GDM1 (cell line): ENCODE measurements at regions not wholly inside any gene's neighbourhood (a gene's known extent, or its start where the extent isn't known, plus 50 kb on each side); places are given as distances from the start of the nearest gene placed in this dataset.

Experiments
- DNase-seq: peaks from one replicate; lab custom pipeline; 2025; lab: John Stamatoyannopoulos, UW

- no peak for DNase-seq
These were observed 263.7 kb downstream of the SOX11 start for GRCh38 chr2:5955921-5956320.

DNA sequence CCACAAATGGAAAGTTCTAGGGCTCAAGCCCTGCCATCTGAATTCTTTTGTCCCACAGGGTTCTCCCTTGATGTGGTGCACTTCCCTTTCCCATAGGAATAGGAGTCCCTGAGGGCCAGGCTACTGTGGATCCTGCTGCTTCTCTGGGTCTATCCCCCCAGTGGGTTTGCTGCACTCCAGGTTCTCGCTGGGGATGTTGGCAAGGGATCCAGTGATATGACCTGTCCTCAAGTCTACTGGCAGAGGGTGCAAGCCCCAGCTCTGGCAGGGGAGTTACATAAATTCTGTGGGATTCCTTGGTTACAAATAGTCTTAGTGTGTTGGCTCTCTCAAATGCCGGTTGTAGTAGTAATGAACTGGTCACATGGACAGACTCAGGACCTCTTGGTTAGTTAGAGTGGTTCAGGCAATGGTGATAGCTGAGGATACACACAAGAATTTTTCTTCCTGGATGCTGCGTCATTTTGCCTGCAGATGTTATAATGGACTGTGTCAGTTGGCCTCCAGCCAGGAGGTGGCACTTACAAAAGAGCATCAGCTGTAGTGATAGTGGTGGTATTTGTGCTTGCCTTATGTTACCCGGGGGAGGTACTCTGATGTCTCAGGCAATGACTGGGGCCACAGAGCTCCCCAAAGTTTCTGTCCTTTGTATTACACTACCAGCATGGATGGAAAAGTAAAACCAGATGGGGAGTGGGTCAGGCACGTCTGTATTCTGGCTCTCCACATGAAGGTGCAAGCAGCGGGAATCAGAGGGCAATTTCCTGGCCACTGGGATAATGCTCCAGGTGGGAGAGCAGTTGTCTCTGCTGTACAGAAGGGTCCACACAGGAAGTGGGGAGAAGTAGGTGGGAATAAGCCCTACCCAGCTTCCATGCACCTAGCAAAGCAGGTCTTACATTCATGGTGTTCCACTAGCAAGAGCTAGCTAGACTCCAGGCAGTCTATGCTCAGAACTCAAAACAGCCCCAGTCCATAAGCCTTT lies 267.9 kb downstream of the SOX11 start:
- DNase-seq = no peak

- no peak for DNase-seq
These were observed 275.3 kb downstream of the SOX11 start for GRCh38 chr2:5967506-5967905.

GRCh38 chr2:5969303-5969702 lies 277.1 kb downstream of the SOX11 start:
- no peak for DNase-seq

- DNase-seq = no peak
These were observed 278.2 kb downstream of the SOX11 start for GRCh38 chr2:5970347-5970746.

DNA sequence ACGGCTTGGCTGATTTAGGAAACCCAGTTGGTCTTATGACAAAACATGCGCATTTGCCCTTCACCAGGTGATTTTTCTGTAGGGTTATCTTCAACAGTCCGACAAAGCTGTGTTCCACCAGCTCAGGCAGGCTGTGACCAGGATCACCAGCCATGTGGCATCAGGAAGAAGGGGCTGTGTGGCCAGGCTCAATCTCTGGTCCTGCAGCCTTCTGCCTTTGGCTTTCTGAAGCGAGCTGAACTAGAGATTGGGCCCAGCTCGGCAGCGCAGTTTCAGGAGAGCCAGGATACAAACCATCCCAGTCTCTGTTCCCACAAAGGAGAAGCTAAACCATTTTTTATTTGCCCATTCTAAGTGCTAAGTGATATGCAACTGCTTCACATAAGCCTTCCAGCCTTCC lies 282.3 kb downstream of the SOX11 start:
- no peak for DNase-seq

DNA sequence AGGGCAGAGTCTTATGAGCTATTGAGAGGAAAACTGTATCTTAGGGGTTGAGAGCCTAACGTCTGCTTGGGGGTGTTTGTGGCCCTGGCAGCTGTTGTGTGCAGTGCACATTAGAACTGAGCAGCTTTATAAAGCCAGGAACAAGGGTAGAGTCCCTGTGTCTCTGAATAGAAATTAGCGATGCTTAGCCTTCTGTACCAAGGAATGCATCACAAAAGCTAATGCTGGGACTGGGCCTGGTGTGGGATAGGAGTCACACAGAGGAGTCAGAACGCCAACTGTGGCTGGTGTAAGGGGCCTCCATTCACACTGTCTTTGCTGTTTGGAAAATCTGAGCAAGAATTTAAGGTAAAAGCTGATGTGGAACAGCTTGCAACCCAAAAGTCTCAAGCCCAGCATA lies 283.2 kb downstream of the SOX11 start:
- DNase-seq = no peak

- no peak for DNase-seq
These were observed 284.4 kb downstream of the SOX11 start for GRCh38 chr2:5976531-5977065.

- DNase-seq = no peak
These were observed 285.3 kb downstream of the SOX11 start for GRCh38 chr2:5977477-5977876.

DNA sequence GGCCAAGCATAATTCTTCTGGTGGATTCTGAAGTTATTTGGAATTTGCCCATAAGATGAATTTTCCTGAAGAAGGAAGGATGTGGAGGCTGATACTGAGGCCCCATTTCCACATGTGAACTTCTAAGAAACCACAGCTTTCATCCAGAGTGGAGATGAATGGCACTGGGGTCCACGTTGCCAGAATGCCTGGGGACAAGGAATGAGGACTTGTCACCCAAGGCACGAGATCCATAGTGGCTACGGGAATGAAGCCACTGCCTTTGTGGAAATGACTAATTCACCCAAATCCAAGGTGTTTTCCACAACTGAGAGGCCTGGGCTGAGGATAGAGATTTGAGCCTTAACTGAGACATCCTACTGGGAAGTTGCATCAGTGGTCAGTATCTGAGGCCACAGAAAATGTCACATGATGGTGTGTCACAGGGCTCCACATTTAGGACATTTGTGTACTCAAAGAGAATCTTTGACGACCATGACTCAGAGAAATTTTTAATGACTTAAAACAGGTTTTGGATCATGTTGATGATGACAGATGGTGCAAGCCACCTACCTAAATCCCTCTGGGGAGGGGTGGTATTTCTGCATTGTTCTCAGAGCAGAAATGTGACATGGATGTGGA lies 286.1 kb downstream of the SOX11 start:
- DNase-seq = no peak

DNA sequence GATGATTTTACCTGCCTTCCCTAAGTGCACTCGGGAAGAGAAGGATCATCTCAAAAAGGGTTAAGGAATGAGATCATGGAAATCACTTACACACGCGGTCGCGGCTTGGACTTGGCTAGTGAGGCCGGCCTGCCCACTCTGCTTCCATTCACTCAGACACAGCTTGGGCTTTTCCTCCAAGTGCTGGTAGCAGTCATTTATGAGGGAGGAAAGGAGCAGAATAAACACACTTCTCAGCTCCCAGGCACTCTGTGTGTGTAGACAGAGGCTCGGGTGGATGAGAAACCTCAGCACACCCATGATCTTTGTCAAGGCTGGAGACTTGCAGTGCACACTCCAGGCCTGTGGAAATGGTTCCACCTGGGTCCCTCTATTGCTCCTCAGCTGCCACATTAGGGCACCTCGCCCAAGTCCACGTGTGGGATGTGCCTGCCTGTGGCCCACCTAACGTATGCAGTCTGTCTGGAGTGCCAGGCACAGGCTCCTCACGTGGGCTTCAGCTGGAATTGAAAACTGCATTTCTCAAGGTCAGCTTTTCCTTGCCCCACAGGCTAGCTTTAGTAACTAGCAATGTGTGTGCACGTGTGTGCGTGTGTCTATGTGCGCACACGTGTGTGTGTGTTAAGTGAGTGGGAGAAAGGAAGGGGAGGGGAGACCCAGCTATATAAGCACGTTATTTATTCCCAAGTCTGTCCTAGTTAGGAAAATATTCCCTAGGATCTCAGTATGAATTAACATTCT lies 288.4 kb downstream of the SOX11 start:
- no peak for DNase-seq

DNA sequence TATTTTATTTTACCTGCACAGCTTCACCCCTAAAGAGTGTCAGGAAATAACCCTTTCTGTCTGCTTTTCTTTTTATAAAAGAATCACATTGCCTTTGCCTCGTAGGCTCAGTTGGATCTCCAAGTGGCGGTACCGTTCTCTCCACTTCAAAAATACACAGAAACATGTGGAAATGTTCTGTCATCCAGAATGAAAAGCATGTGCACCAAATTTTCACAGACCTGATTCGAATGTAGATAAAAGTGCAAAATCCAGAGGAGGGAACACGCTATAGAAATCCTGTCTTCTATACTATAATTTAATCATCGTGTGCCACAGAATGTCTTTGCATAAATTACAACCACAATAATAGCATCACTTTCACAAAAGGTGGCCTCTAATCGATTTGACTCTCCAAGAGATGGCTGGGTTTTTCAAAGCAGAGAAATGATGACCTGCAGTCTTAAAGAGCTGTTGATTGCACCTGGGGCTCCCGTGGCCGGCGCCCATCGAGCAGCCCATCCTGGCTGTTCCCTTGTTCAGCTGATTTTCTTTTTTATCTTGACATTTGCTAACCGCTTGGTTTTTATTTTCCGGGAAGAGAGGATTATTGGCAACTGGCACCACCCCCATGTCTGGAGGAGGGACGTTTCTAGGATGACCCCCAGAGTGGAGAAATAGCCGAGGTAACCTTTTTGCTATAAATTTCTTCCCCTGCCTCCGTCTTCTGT lies 290.2 kb downstream of the SOX11 start:
- DNase-seq = no peak

- no peak for DNase-seq
These were observed 290.7 kb downstream of the SOX11 start for GRCh38 chr2:5982903-5983265.

GRCh38 chr2:5983511-5984272 lies 291.5 kb downstream of the SOX11 start:
- DNase-seq = no peak

DNA sequence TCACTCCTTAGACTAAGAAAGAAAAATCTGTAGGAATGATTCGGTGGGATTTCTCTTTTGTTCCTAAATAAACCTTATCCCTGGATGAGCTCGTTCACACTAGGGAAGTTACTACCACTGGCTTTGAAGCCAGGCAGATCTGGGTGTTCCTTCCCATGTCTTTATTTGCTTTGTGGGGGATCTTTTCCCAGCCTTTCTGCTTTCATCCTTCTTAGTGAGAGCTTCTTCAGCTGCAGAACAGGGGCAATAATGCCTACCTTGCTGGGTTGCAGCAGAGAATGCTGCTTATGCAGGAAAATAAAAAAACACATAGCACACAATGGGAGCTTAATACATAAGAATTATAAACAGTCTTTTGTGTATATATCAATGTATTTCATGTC lies 292.1 kb downstream of the SOX11 start:
- no peak for DNase-seq

DNA sequence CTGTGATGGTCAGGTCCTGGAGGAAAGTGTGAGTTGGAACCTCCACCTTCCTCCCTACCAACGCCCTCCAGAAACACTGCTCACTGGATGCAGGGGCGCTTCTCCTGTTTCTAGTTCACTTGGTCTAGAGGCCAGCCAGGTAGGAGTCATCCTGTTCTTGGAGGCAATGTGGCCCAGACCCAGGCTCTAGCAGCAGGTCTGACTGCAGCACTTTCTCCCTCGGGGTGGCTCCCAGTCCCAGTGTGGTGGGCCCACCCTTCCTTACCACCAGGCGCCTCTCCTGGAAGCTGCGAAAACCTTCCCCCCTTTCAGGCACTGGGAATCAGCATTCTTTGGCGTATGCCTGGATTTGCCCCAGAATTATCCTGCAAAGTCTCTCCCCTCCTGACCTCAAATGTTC lies 292.8 kb downstream of the SOX11 start:
- no peak for DNase-seq

DNA sequence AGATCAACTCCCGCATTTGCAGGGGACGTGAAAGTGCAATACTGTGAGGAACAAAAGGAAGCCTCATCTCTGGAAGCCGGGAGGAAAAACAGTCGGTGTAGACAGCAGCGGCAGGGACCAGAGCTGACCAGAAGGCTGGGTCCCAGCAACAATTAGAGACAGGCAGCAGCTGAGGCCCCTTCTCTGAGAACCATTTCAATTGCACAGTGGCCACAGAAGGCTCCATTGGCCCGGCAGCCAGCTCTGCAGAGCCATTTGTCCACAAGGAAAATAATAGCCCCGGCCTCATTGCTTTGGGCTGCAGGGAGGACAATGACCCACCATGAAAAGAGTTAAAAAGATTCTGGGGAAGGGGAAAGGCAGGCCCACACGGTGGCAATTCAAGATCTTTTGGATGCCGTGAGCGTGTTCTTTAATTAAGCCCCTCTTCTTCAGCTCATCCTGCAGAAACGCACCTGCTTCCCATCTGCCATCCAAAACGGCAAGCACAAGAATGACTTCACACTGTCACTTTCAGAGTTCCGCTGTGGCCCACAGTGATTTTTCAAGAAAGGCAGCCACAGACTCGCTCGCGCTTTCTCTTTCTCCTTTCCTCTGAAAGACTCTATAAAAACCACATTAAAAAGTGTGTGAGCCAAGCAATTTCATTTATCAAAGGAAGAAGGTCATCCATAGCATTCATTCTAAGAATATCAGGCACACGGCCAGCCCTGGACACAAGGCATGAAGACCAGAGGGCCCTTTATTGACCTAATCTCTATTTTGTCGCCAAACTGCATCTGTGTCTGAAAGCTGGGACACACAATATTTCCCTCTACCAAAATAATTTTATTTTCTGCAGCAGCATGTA lies 293.6 kb downstream of the SOX11 start:
- no peak for DNase-seq

GRCh38 chr2:5986801-5987787 lies 294.9 kb downstream of the SOX11 start:
- no peak for DNase-seq

GRCh38 chr2:5988120-5988519 lies 295.9 kb downstream of the SOX11 start:
- DNase-seq = no peak
